ENCODE measurements at regions not wholly inside any gene's neighbourhood (a gene's known extent, or its start where the extent isn't known, plus 50 kb on each side); places are given as distances from the start of the nearest gene placed in this dataset.

GRCh38 chr10:47225219-47225927 is 74.6 kb upstream of the GDF10 start:
- TF ChIP-seq, protein P1, sequence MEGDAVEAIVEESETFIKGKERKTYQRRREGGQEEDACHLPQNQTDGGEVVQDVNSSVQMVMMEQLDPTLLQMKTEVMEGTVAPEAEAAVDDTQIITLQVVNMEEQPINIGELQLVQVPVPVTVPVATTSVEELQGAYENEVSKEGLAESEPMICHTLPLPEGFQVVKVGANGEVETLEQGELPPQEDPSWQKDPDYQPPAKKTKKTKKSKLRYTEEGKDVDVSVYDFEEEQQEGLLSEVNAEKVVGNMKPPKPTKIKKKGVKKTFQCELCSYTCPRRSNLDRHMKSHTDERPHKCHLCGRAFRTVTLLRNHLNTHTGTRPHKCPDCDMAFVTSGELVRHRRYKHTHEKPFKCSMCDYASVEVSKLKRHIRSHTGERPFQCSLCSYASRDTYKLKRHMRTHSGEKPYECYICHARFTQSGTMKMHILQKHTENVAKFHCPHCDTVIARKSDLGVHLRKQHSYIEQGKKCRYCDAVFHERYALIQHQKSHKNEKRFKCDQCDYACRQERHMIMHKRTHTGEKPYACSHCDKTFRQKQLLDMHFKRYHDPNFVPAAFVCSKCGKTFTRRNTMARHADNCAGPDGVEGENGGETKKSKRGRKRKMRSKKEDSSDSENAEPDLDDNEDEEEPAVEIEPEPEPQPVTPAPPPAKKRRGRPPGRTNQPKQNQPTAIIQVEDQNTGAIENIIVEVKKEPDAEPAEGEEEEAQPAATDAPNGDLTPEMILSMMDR (IDR thresholded peaks at IDR 0.05), result no peak
- TF ChIP-seq POLR2A (IDR thresholded peaks at IDR 0.05) (no peak), POLR2AphosphoS5 (IDR thresholded peaks at IDR 0.05) (no peak)

Data from prostate gland (tissue), 2 donors.